DMS53 treated with DMSO at 0.1 percent for 48 hours (cell line): ENCODE measurements at regions not wholly inside any gene's neighbourhood (a gene's known extent, or its start where the extent isn't known, plus 50 kb on each side); places are given as distances from the start of the nearest gene placed in this dataset.
"Not testable (repeated sequence)": the region's sequence is repeated elsewhere in the genome, so short reads cannot be mapped to it uniquely, and the experiment has no call there.

ENCODE experiments used
- DNase-seq: peaks from one replicate; lab custom pipeline; 2025; ENCODE audit not compliant: unreplicated experiment; lab: John Stamatoyannopoulos, UW

- not testable (repeated sequence) for DNase-seq
Measured at GRCh38 chr21:14009238-14009981, 201.3 kb downstream of the LIPI start.

- DNase-seq, result not testable (repeated sequence)
Measured at GRCh38 chr21:14008436-14008835, 202.3 kb downstream of the LIPI start.

- DNase-seq, result not testable (repeated sequence)
Measured at GRCh38 chr21:14008006-14008405, 202.7 kb downstream of the LIPI start.

DNA sequence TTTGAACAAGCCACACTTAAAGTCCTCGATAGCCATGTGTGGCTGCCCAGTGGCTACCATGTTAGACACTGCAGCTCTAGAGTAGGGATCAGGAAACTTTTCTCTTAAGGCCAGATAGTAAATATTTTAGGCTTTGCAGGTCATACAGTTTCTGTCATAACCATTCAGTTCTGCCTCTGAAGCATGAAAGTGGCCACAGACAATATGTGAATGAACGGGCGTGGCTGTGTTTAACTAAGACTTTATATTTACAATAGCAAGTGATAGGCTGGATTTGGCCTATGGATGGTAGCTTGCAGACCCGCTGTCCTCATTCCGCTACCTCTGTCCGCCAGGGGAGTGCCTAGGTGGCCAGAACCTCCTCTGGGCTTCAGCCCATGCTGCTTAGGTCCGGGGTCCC is 204.6 kb downstream of the LIPI start:
- DNase-seq, result not testable (repeated sequence)

DNA sequence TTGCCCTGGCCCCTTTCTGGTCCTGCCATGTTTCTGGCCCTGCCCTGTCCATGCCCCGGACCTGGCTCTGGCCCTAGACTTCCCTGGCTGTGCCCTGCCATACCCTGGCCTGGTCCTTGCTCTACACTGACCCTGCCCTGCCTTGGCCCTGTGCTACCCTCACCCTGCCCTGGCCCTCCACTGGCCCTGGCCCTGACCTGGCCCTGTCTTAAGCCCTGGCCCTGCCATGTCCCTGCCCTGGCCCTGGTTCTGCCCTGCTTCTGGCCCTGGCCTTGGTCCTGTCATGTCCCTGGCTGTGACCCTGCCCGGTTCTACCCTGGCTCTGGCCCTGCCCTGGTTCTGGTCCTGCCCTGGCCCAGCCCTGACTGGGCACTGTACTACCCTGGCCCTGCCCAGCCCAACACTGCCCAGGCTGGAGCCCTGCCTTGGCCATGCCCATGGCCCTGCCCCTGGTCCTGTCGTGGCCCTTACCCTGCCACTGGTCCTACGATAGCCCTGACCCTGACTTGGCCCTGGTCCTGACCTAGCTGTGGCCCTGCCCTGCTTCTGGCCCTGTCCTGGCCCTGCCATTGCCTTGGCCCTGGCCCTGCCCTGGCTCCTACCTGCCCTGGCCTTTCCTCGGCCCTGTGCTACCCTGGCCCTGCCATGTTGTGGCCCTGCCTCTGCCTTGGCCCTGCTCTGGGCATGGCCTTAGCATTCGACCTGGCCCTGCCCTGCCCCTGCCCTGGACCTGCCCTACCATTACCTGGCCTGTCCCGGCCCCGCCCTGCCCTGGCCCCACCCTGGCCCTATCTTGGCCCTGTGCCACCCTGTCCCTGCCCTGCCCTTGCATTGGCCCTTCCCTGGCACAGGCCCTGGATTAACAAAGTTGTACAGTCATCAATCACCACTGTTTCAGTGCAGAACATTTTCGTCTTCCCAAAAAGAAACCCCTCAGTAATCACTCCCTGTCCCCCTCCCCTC is 223.5 kb downstream of the LIPI start:
- DNase-seq, result not testable (repeated sequence)

GRCh38 chr21:13985865-13986863 is 224.6 kb downstream of the LIPI start:
- not testable (repeated sequence) for DNase-seq

DNA sequence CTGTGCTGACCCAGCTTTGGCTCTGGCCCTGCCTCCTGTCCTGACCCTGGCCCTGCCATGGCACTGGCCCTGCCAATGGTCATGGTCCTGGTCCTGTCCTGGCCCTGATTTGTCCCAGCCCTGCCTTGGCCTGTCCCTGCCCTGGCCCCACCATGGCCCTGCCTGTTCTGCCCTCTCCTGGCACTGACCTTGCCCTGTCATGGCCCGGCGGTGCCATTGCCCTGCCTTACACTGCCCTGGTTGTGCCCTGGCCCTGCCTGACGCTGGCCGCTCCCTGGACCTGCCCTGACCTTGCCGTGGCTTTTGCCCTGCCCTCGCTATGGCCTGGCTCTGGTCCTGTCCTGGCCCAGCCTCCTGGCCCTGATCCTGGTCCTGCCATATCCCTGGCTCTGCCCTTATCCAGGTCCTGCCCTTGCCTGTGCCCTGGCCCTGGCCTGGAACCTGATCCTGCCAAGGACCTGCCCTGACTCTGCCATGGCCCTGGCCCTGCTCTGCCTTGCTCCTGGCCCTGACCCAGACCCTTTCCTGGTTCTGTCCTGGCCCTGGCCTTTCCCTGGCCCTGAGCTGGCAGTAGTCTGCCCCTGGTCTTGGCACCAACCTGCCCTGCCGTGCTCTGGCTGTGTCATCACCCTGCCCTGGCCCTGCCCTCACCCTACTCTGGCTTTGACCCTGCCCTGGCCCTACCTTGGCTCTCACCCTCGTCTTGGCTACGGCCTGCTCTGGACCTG is 225.5 kb downstream of the LIPI start:
- DNase-seq, result not testable (repeated sequence)

DNA sequence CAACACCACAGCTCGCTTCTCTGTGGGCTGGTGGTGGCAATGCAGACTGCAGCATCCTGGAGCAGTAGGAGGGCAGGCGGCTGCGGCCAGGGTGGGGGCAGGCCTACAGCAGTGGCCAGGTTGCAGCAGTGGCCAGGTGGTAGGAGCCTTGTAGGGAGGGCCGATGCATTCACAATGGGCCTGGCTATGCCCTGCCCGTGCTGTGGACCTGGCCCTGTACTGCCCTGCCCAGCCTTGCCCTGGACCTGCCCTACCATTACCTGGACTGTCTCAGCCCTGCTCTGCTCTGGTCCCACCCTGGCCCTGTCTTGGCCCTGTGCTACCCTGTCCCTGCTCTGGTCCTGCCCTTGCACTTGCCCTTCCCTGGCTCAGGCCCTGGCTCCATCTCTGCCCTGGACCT is 226.0 kb downstream of the LIPI start:
- not testable (repeated sequence) for DNase-seq

DNA sequence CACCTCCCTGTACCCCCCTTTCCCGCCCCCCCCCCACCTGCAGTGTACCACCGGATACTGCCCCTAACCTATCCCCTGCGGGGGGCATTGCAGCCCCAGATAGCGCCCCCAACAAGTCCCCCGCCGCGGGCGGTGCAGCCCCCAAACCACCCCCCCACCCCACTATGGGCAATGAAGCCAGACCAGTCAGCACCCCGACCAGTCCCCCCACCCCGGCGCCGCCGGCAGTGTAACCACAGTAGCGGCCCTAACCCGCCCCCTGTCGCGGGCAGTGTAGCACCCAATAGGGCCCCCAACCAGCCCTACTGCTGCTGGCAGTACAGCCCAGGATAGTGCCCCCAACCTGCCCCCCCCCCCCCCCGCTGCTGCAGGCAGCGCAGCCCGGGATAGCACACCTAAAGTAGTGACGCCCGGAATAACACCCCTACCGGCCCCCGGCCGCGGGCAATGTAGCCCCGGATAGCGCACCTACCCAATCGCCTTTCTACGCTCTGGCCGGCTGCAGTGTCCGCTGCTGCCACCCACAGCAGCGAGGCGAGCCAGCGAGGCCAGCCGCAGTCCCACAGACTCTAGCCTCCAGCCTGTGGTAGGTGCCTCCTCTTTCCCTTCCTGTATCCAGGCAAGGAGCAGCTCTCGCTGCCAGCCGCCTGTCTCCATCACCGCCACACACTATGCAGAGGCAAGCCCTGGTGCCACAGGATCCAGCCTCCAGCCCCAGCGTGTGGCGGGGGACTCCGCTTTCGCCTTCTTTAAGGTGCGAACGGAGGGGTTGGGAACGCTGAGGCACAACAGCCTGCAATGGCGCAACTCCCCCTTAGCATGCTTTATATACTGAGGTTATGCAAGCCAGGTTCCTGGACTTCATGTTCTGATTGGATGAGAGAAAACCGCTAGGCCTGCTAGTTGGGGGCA is 229.3 kb downstream of the LIPI start:
- DNase-seq, result not testable (repeated sequence)

GRCh38 chr21:13980115-13980662 is 230.6 kb downstream of the LIPI start:
- DNase-seq, result not testable (repeated sequence)

DNA sequence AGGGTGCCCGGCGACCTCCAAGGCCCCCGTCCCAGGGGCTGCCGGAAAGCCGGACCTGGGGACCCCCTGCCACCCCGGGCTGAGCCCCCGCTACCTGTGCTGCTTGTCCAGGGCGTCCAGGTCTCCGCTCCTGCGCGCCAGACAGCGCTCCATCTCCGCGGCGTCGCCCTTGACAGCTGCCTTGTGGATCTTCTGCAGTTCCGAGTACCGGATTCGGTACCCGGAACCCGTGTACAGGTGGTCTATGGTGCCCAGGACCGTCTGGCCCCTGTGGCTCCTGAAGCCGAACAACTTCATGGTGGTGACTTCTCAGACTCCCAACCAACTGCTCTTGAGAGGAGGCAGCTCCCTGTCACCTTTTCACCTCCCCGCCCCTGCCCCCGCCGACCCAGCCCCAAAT is 231.1 kb downstream of the LIPI start:
- DNase-seq, result not testable (repeated sequence)

GRCh38 chr21:13974582-13974981 is 236.2 kb downstream of the LIPI start:
- DNase-seq, result not testable (repeated sequence)

GRCh38 chr21:13969853-13970252 is 240.9 kb downstream of the LIPI start:
- not testable (repeated sequence) for DNase-seq

DNA sequence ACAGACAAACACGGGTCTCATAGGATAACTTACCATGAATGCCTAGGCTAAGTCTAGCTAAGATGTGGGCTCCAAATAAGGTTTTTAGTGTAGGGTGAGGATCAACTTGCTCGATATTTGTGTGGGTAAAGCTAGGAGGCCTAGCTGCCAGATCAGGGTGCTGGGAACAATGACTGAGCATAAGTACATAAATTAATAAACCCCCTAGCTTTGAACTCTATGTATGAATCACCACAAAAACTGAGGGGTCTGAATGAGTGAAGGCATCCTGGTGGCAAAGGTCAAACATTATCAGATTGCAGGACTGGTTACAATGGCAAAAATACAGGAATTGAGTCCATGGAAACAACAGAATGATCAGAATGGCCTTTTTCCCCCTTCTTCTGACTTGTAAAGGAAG is 241.8 kb downstream of the LIPI start:
- not testable (repeated sequence) for DNase-seq

DNA sequence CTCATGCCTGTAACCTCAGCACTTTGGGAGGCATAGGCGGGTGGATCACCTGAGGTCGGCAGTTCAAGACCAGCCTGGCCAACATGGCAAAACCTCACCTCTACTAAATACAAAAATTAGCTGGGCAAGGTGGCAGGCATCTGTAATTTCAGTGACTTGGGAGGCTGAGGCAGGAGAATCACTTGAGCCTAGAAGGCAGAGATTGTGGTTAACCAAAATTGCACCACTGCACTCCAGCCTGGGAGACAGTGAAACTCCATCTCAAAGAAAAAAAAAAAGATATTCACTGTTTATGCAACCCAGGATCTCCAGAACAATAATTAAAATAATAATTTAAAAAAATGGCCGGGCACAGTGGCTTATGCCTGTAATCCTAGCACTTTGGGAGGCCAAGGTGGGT is 247.5 kb downstream of the LIPI start:
- DNase-seq, result not testable (repeated sequence)

DNA sequence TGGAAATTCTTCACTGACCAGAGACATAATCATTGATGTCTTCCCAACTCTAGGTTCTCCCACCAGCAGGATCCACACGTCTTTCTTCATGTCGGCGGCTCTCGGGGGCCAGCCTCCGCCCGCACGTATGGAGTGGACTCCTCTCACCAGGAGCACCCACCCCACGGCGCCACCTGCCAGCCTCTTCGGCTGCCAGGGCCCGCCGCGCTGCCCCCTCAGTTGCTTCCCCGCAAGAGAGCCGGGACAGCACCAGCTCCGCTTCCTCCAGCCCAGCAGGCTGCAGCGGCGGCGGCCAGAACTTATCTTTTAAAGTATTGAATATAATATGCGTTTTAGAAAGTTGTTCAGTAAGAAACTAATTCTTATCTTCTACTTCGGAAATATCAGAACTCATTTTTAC is 273.5 kb downstream of the LIPI start:
- no peak for DNase-seq

DNA sequence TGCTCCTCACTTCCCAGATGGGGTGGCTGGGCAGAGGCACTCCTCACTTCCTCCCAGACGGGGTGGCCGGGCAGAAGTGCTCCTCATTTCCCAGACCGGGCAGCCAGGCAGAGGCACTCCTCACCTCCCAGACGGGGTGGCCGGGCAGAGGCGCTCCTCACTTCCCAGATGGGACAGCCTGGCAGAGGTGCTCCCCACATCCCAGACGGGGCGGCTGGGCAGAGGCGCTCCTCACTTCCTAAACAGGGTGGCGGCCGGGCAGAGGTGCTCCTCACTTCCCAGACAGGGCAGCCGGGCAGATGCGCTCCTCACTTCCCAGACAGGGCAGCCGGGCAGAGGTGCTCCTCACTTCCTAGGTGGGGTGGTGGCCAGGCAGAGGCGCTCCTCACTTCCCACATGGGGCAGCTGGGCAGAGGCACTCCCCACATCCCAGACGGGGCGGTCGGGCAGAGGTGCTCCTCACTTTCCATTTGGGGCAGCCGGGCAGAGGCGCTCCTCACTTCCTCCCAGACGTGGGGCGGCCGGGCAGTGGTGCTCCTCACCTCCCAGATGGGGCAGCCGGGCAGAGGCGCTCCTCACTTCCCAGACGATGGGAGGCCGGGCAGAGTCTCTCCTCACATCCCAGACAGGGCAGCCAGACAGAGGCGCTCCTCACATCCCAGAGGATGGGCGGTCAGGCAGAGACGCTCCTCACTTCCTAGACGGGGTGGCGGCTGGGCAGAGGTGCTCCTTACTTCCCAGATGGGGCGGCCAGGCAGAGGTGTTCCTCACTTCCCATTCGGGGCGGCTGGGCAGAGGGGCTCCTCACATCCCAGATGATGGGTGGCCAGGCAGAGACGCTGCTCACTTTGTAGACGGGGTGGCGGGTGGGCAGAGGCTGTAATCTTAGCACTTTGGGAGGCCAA is 274.5 kb downstream of the LIPI start:
- not testable (repeated sequence) for DNase-seq
